ENCODE measurements at regions not wholly inside any gene's neighbourhood (a gene's known extent, or its start where the extent isn't known, plus 50 kb on each side); places are given as distances from the start of the nearest gene placed in this dataset.

- no peak overlapping the region for H3K4me3 ChIP-seq (ENCODE audit: low read depth in 1 of 3, low read length in 3 of 3)
- no peak for DNase-seq (ENCODE audit: low spot score)
- no peaks in the 10 kb centered on the region for H3K4me1 ChIP-seq (ENCODE audit: control insufficient read depth in 4 of 4, insufficient read depth in 4 of 4, low read length in 3 of 4)
- peaks cover 0 to 3% (median 0%) of the 10 kb centered on the region in 4 donors for H3K27me3 ChIP-seq (ENCODE audit: control insufficient read depth in 4 of 4, insufficient read depth in 4 of 4, low read length in 3 of 4)
- no peak overlapping the region for H3K27ac ChIP-seq (ENCODE audit: low read depth in 1 of 2, low read length in 2 of 2)
- H3K36me3 ChIP-seq (ENCODE audit: control insufficient read depth in 4 of 4, insufficient read depth in 3 of 4, low read depth in 1 of 4, low read length in 3 of 4), result no peaks in the 10 kb centered on the region
- no peak overlapping the region for H3K9ac ChIP-seq (ENCODE audit: low read depth in 1 of 2, low read length in 2 of 2)
- WGBS, result 73% methylated on average over 4 of the region's 4 CpGs
- TF ChIP-seq TAF1 (conservative IDR thresholded peaks at IDR 0.05) (no peak), JUND (IDR thresholded peaks at IDR 0.05) (no peak), REST (IDR thresholded peaks at IDR 0.05) (no peak)
- H3K9me3 ChIP-seq (ENCODE audit: control insufficient read depth in 4 of 4, low read length in 3 of 4), result peaks cover 0 to 4% (median 0%) of the 10 kb centered on the region in 4 donors
Observed at GRCh38 chr1:5317391-5317790, 663.0 kb downstream of the AJAP1 start.

- Histone ChIP-seq H3K27ac (ENCODE audit: low read depth in 1 of 2, low read length in 2 of 2) (no peak overlapping the region), H3K4me3 (ENCODE audit: low read depth in 1 of 3, low read length in 3 of 3) (no peak overlapping the region), H3K9ac (ENCODE audit: low read depth in 1 of 2, low read length in 2 of 2) (no peak overlapping the region), H3K4me1 (ENCODE audit: control insufficient read depth in 4 of 4, insufficient read depth in 4 of 4, low read length in 3 of 4) (no peaks in the 10 kb centered on the region), H3K9me3 (ENCODE audit: control insufficient read depth in 4 of 4, low read length in 3 of 4) (no peaks in the 10 kb centered on the region), H3K36me3 (ENCODE audit: control insufficient read depth in 4 of 4, insufficient read depth in 3 of 4, low read depth in 1 of 4, low read length in 3 of 4) (no peaks in the 10 kb centered on the region), H3K27me3 (ENCODE audit: control insufficient read depth in 4 of 4, insufficient read depth in 4 of 4, low read length in 3 of 4) (peaks cover 0 to 3% (median under 1%) of the 10 kb centered on the region in 4 donors)
- no peak for TF ChIP-seq GABPA (IDR thresholded peaks at IDR 0.05 in 1 of 2, conservative IDR thresholded peaks at IDR 0.05 in 1 of 2)
- no peak for TF ChIP-seq HNF4G (IDR thresholded peaks at IDR 0.05)
- no peak for TF ChIP-seq CTCF (IDR thresholded peaks at IDR 0.05; ENCODE audit: low read depth, low read length, missing input control)
- no peak for TF ChIP-seq ZBTB33 (IDR thresholded peaks at IDR 0.05)
- no peak for TF ChIP-seq JUND (IDR thresholded peaks at IDR 0.05)
- no peak for DNase-seq (ENCODE audit: low spot score)
- 63% methylated on average over 11 of the region's 11 CpGs for WGBS
Observed at GRCh38 chr1:5312862-5313261, 658.5 kb downstream of the AJAP1 start.

GRCh38 chr1:5312293-5312674, 657.9 kb downstream of the AJAP1 start:
- no peak overlapping the region for H3K4me3 ChIP-seq (ENCODE audit: low read depth in 1 of 3, low read length in 3 of 3)
- peaks cover 0 to 2% (median under 1%) of the 10 kb centered on the region in 4 donors for H3K27me3 ChIP-seq (ENCODE audit: control insufficient read depth in 4 of 4, insufficient read depth in 4 of 4, low read length in 3 of 4)
- H3K9ac ChIP-seq (ENCODE audit: low read depth in 1 of 2, low read length in 2 of 2), result no peak overlapping the region
- H3K9me3 ChIP-seq (ENCODE audit: control insufficient read depth in 4 of 4, low read length in 3 of 4), result no peaks in the 10 kb centered on the region
- H3K36me3 ChIP-seq (ENCODE audit: control insufficient read depth in 4 of 4, insufficient read depth in 3 of 4, low read depth in 1 of 4, low read length in 3 of 4), result no peaks in the 10 kb centered on the region
- no peak for TF ChIP-seq EGR1 (IDR thresholded peaks at IDR 0.05; ENCODE audit: low read depth in 2 of 2)
- TF ChIP-seq YY1 (IDR thresholded peaks at IDR 0.05), result no peak
- TF ChIP-seq FOXA2 (IDR thresholded peaks at IDR 0.05), result no peak
- no peak for TF ChIP-seq CTCF (IDR thresholded peaks at IDR 0.05; ENCODE audit: low read depth, low read length, missing input control)
- no peak for TF ChIP-seq ATF3 (IDR thresholded peaks at IDR 0.05)
- no peak for TF ChIP-seq ZBTB33 (IDR thresholded peaks at IDR 0.05)
- no peaks in the 10 kb centered on the region for H3K4me1 ChIP-seq (ENCODE audit: control insufficient read depth in 4 of 4, insufficient read depth in 4 of 4, low read length in 3 of 4)
- DNase-seq (ENCODE audit: low spot score), result no peak
- no peak overlapping the region for H3K27ac ChIP-seq (ENCODE audit: low read depth in 1 of 2, low read length in 2 of 2)
- 72% methylated on average over 7 of the region's 7 CpGs for WGBS
